ENCODE measurements at regions not wholly inside any gene's neighbourhood (a gene's known extent, or its start where the extent isn't known, plus 50 kb on each side); places are given as distances from the start of the nearest gene placed in this dataset.

- no peak for TF ChIP-seq TAF1 (IDR thresholded peaks at IDR 0.05; ENCODE audit: low read depth, low read length)
- TF ChIP-seq POLR2AphosphoS5 (IDR thresholded peaks at IDR 0.05; ENCODE audit: low read depth, low read length), result no peak
- TF ChIP-seq POLR2A (IDR thresholded peaks at IDR 0.05; ENCODE audit: low read depth, low read length), result no peak
Measured at GRCh38 chr5:101843055-101843454, 453.0 kb downstream of the SLCO4C1 start.
